AG09309 (cell line): ENCODE measurements at regions not wholly inside any gene's neighbourhood (a gene's known extent, or its start where the extent isn't known, plus 50 kb on each side); places are given as distances from the start of the nearest gene placed in this dataset.

Experiments used
- DNase-seq: peaks from one replicate; pipeline ENCODE4 v3.0.0-alpha.2; 2010; ENCODE audit warnings: low read depth
- H3K4me3 ChIP-seq: 2 replicates; pipeline ENCODE4 v1.5.1; 2011; ENCODE audit warnings: mild to moderate bottlenecking, low read depth, low read length, moderate library complexity; ENCODE audit not compliant: control insufficient read depth
- TF ChIP-seq, protein P1 (sequence below): IDR thresholded peaks from 2 replicates; pipeline ENCODE4 v1.5.1; 2011; ENCODE audit warnings: mild to moderate bottlenecking, low read depth, low read length, inconsistent platforms; ENCODE audit not compliant: insufficient read depth, control insufficient read depth; ENCODE audit errors: missing control alignments

DNA sequence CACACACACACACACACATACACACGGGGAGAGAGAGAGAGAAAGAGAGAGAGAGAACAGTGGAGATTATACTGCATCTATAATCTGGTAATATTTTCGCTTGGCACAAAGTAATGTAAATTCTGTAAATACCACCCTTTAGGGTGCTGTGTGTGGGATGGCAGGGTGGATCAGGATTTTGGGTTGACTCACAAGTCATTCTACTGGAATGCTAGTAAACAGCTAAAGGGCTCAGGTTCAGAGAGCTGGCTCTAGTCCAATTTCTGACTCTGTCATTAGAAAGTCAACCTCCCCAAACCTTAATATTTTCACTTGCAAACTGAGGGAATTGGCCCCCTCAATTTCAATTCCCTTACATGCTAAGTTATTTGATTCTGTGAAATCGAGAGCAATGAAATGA is 308.3 kb downstream of the TSN start:
- TF ChIP-seq, protein P1, sequence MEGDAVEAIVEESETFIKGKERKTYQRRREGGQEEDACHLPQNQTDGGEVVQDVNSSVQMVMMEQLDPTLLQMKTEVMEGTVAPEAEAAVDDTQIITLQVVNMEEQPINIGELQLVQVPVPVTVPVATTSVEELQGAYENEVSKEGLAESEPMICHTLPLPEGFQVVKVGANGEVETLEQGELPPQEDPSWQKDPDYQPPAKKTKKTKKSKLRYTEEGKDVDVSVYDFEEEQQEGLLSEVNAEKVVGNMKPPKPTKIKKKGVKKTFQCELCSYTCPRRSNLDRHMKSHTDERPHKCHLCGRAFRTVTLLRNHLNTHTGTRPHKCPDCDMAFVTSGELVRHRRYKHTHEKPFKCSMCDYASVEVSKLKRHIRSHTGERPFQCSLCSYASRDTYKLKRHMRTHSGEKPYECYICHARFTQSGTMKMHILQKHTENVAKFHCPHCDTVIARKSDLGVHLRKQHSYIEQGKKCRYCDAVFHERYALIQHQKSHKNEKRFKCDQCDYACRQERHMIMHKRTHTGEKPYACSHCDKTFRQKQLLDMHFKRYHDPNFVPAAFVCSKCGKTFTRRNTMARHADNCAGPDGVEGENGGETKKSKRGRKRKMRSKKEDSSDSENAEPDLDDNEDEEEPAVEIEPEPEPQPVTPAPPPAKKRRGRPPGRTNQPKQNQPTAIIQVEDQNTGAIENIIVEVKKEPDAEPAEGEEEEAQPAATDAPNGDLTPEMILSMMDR: no peak
- no peak for DNase-seq
- H3K4me3 ChIP-seq: no peak overlapping the region

DNA sequence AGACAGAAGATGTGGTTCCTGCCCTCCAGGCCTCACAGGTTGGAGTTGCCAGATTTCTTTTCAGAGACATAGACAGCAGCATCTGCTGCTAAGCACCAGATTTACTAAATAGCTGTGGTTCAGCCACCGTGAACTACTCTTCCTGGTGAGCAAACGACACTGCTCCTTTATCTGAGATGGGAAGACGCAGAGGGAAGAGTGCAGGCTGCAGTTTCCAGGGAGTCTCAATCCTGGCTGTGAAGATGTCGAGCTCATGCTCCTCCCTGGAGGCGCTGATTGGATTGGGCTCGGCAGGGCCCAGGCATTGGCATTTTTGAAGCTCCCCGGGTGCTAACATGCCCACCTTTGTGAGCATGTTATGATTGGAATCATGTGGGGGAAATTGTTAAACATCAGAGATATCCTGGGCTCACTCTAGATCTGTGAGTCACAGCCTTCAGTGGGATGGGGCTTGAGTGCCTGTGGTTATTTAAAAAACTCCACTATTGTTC is 314.8 kb downstream of the TSN start:
- DNase-seq: no peak
- H3K4me3 ChIP-seq: no peak overlapping the region
- TF ChIP-seq, protein P1: no peak

DNA sequence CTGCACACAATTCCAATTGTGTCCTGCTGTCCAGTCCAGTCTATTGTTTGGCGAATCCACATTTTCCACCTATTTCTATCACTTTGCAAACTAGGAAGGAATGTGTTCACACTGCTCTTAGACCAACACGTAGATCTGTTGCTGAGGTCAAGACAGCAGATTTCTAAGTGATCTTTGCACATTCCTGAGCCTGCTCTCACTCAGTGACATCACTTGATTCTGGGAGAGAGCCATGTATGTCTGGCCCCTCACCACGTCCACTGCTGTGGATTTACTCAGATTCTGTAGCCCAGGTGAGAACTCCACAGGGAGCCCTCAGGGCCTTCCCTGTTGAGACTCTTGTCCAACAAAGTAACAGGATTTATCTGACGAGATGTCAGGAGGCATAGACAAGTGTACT is 317.2 kb downstream of the TSN start:
- TF ChIP-seq, protein P1: no peak
- no peak overlapping the region for H3K4me3 ChIP-seq
- no peak for DNase-seq

DNA sequence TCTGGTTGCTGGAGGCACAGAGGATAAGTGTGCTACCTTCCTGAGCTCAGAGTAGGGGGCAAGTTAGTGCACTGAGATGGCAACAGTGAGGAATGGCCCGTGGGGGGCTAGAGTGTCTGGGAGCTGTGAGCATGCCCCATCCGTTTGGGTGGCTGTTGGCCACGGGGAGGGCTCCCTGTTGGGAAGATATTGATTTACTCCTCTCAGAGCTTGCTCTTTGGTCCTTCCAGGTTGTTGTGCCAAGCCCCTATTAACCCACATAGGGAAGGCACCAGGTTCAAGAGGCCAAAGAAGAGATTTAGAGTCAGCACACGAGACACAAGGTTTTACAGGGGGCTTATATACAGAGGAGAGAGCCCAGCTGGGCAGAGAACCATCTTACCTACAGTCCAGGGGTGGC is 318.8 kb downstream of the TSN start:
- TF ChIP-seq, protein P1: no peak

DNA sequence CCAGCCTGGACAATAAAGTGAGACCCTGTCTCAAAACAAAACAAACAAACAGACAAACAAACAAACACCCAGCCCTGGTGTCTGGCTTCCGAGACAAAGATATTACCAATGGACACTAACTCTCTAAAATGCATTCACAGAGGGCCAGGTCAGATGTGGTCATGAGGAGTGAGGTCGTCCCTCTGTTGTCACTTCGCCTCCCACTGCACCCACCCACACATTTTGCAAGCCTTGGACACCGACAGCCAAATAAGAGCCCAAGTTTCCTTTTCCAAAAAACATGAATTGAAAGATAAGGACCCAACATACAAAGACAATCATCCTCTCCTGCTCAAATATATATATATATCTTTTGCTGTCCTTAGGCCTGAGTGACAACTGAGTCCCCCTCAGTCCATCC is 319.9 kb downstream of the TSN start:
- no peak for DNase-seq
- no peak overlapping the region for H3K4me3 ChIP-seq
- TF ChIP-seq, protein P1: no peak

More for the DNA sequence above, 318.8 kb downstream of the TSN start:
- no peak overlapping the region for H3K4me3 ChIP-seq
- no peak for DNase-seq

DNA sequence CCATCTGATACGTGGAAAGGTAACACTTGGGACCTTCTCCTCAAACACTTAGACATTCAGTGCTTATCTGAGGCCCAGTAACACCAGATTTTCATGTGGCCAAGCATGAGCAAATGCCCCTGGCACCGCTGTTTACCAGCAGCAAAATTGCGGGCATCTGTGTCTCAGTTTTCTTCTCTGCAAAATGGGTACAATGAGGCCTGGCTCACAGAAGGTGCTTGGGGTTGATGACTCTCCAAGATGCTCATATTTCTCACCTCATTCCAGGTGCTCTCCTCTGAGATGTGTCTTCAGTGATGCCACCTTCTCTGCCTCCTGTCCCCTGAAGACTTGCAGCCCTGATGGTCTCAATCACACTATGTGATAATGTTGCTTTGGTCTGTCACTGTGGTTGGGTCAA is 321.7 kb downstream of the TSN start:
- no peak overlapping the region for H3K4me3 ChIP-seq
- TF ChIP-seq, protein P1: no peak
- DNase-seq: no peak

DNA sequence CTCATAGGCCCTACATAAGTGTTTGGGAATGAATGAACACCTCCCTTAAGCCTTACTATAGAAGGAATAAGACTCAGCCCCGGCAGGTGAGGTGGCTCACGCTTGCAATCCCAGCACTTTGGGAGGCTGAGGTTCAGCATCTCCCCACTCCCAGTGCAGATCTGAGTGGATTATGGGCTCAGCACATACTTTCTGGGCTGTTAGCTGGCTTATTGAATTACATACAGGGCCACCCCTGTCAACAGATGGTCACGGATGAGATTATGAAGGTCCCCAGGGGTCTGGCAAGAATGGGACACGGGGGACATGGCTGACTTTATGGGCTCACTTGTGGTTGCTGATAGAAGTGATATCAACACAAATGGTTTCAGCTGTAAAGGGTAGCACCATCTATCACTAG is 322.3 kb downstream of the TSN start:
- DNase-seq: no peak
- H3K4me3 ChIP-seq: no peak overlapping the region
- TF ChIP-seq, protein P1: no peak
